ENCODE measurements at regions not wholly inside any gene's neighbourhood (a gene's known extent, or its start where the extent isn't known, plus 50 kb on each side); places are given as distances from the start of the nearest gene placed in this dataset.

DNA sequence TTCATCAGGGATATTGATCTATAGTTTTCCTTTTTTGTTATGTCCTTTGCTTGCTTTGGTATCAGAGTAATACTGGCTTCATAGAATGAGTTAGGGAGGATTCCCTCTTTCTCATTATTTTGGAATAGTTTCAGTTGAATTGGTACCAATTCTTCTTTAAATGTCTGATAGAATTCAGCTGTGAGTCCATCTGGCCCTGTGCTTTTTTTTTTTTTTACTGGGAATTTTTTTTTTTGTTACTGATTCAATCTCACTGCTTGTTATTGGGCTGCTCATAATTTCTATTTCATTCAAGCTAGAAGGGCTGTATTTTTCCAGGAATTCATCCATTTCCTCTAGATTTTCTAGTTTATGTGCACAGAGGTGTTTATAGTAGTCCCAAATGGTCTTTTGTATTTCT lies 103.9 kb downstream of the RND3 start:
- TF ChIP-seq NRF1 (conservative IDR thresholded peaks at IDR 0.05 in 1 of 2, IDR thresholded peaks at IDR 0.05 in 1 of 2), result no peak
- TF ChIP-seq, protein P1, sequence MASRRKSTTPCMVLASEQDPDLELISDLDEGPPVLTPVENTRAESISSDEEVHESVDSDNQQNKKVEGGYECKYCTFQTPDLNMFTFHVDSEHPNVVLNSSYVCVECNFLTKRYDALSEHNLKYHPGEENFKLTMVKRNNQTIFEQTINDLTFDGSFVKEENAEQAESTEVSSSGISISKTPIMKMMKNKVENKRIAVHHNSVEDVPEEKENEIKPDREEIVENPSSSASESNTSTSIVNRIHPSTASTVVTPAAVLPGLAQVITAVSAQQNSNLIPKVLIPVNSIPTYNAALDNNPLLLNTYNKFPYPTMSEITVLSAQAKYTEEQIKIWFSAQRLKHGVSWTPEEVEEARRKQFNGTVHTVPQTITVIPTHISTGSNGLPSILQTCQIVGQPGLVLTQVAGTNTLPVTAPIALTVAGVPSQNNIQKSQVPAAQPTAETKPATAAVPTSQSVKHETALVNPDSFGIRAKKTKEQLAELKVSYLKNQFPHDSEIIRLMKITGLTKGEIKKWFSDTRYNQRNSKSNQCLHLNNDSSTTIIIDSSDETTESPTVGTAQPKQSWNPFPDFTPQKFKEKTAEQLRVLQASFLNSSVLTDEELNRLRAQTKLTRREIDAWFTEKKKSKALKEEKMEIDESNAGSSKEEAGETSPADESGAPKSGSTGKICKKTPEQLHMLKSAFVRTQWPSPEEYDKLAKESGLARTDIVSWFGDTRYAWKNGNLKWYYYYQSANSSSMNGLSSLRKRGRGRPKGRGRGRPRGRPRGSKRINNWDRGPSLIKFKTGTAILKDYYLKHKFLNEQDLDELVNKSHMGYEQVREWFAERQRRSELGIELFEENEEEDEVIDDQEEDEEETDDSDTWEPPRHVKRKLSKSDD (conservative IDR thresholded peaks at IDR 0.05; ENCODE audit: low read length), result no peak
- TF ChIP-seq, protein P2, sequence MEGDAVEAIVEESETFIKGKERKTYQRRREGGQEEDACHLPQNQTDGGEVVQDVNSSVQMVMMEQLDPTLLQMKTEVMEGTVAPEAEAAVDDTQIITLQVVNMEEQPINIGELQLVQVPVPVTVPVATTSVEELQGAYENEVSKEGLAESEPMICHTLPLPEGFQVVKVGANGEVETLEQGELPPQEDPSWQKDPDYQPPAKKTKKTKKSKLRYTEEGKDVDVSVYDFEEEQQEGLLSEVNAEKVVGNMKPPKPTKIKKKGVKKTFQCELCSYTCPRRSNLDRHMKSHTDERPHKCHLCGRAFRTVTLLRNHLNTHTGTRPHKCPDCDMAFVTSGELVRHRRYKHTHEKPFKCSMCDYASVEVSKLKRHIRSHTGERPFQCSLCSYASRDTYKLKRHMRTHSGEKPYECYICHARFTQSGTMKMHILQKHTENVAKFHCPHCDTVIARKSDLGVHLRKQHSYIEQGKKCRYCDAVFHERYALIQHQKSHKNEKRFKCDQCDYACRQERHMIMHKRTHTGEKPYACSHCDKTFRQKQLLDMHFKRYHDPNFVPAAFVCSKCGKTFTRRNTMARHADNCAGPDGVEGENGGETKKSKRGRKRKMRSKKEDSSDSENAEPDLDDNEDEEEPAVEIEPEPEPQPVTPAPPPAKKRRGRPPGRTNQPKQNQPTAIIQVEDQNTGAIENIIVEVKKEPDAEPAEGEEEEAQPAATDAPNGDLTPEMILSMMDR (IDR thresholded peaks at IDR 0.05 in 2 of 3, conservative IDR thresholded peaks at IDR 0.05 in 1 of 3; ENCODE audit: insufficient read depth in 2 of 3, low read depth in 1 of 3, low read length in 3 of 3), result no peak
- TF ChIP-seq CHD1 (IDR thresholded peaks at IDR 0.05; ENCODE audit: low read length), result no peak
- TF ChIP-seq HMG20B (CRISPR knock-in tag; IDR thresholded peaks at IDR 0.05), result no peak
- TF ChIP-seq, protein P3, sequence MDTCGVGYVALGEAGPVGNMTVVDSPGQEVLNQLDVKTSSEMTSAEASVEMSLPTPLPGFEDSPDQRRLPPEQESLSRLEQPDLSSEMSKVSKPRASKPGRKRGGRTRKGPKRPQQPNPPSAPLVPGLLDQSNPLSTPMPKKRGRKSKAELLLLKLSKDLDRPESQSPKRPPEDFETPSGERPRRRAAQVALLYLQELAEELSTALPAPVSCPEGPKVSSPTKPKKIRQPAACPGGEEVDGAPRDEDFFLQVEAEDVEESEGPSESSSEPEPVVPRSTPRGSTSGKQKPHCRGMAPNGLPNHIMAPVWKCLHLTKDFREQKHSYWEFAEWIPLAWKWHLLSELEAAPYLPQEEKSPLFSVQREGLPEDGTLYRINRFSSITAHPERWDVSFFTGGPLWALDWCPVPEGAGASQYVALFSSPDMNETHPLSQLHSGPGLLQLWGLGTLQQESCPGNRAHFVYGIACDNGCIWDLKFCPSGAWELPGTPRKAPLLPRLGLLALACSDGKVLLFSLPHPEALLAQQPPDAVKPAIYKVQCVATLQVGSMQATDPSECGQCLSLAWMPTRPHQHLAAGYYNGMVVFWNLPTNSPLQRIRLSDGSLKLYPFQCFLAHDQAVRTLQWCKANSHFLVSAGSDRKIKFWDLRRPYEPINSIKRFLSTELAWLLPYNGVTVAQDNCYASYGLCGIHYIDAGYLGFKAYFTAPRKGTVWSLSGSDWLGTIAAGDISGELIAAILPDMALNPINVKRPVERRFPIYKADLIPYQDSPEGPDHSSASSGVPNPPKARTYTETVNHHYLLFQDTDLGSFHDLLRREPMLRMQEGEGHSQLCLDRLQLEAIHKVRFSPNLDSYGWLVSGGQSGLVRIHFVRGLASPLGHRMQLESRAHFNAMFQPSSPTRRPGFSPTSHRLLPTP (IDR thresholded peaks at IDR 0.05; ENCODE audit: borderline replicate concordance, extremely low read depth, insufficient read length), result no peak
- TF ChIP-seq EZH2 (IDR thresholded peaks at IDR 0.05; ENCODE audit: borderline replicate concordance, low read depth, low read length), result no peak
- no peak for TF ChIP-seq ZNF830 (CRISPR knock-in tag; IDR thresholded peaks at IDR 0.05)

Measured in K562 (cell line).